ENCODE measurements at regions not wholly inside any gene's neighbourhood (a gene's known extent, or its start where the extent isn't known, plus 50 kb on each side); places are given as distances from the start of the nearest gene placed in this dataset.

GRCh38 chr2:12884713-12885282, 168.1 kb downstream of the TRIB2 start:
- no peaks in the 10 kb centered on the region for H4K20me1 ChIP-seq (ENCODE audit: insufficient read depth, low read length)
- no peaks in the 10 kb centered on the region for H3K9me3 ChIP-seq (ENCODE audit: low read depth, low read length)
- H3K79me2 ChIP-seq (ENCODE audit: insufficient read depth, low read length) = no peaks in the 10 kb centered on the region
- H3K4me3 ChIP-seq (ENCODE audit: insufficient read depth, low read length) = no peak overlapping the region
- DNase-seq (ENCODE audit: insufficient read length, low spot score, missing footprints) = peak; percentile 88
- H3K27ac ChIP-seq (ENCODE audit: low read depth, low read length) = peak overlapping the region; percentile 65
- H3K27me3 ChIP-seq (ENCODE audit: insufficient read depth, low read length) = no peaks in the 10 kb centered on the region
- H2AFZ ChIP-seq (ENCODE audit: low read length) = peak overlapping the region; percentile 32
- H3K4me1 ChIP-seq (ENCODE audit: insufficient read depth, low read length) = peaks cover 29% of the 10 kb centered on the region
- peak overlapping the region; percentile 29 for H3K4me2 ChIP-seq (ENCODE audit: insufficient read depth, low read length)
- no peaks in the 10 kb centered on the region for H3K36me3 ChIP-seq (ENCODE audit: insufficient read depth, low read length)
- no peak for TF ChIP-seq CTCF (IDR thresholded peaks at IDR 0.05; ENCODE audit: extremely low read depth, low read depth, low read length)

DNA sequence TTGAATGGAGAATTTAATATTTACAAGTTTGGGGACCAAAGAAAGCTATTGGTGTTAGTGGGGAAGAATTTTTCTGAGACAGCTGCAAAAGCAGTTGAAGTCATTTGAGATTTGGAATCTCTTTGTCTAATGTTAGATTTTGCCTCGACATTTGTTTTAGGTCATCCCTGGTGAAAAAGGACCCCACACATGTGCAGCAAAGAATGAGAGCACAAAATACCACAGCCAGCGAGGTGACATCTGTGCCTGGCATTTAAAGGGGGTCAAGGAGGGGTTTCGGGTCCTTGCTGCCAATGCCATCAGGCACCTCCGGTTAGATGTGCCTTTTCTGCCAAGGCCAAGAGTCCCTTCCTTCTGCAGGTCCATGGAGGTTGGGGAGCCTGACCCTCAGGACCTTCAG, 173.3 kb downstream of the TRIB2 start:
- H3K27ac ChIP-seq (ENCODE audit: low read depth, low read length) = no peak overlapping the region
- no peaks in the 10 kb centered on the region for H3K27me3 ChIP-seq (ENCODE audit: insufficient read depth, low read length)
- DNase-seq (ENCODE audit: insufficient read length, low spot score, missing footprints) = no peak
- no peaks in the 10 kb centered on the region for H3K36me3 ChIP-seq (ENCODE audit: insufficient read depth, low read length)
- no peak overlapping the region for H3K4me2 ChIP-seq (ENCODE audit: insufficient read depth, low read length)
- no peak for TF ChIP-seq CTCF (IDR thresholded peaks at IDR 0.05; ENCODE audit: extremely low read depth, low read depth, low read length)
- no peaks in the 10 kb centered on the region for H3K79me2 ChIP-seq (ENCODE audit: insufficient read depth, low read length)
- no peaks in the 10 kb centered on the region for H4K20me1 ChIP-seq (ENCODE audit: insufficient read depth, low read length)
- no peak overlapping the region for H2AFZ ChIP-seq (ENCODE audit: low read length)
- H3K4me1 ChIP-seq (ENCODE audit: insufficient read depth, low read length) = peaks cover 14% of the 10 kb centered on the region
- H3K9me3 ChIP-seq (ENCODE audit: low read depth, low read length) = no peaks in the 10 kb centered on the region
- H3K4me3 ChIP-seq (ENCODE audit: insufficient read depth, low read length) = no peak overlapping the region

- no peak overlapping the region for H3K4me3 ChIP-seq (ENCODE audit: insufficient read depth, low read length)
- no peaks in the 10 kb centered on the region for H3K79me2 ChIP-seq (ENCODE audit: insufficient read depth, low read length)
- H3K4me1 ChIP-seq (ENCODE audit: insufficient read depth, low read length) = peaks cover 9% of the 10 kb centered on the region
- no peaks in the 10 kb centered on the region for H3K36me3 ChIP-seq (ENCODE audit: insufficient read depth, low read length)
- no peaks in the 10 kb centered on the region for H3K9me3 ChIP-seq (ENCODE audit: low read depth, low read length)
- DNase-seq (ENCODE audit: insufficient read length, low spot score, missing footprints) = no peak
- no peak overlapping the region for H3K27ac ChIP-seq (ENCODE audit: low read depth, low read length)
- no peaks in the 10 kb centered on the region for H3K27me3 ChIP-seq (ENCODE audit: insufficient read depth, low read length)
- no peak for TF ChIP-seq CTCF (IDR thresholded peaks at IDR 0.05; ENCODE audit: extremely low read depth, low read depth, low read length)
- H3K4me2 ChIP-seq (ENCODE audit: insufficient read depth, low read length) = no peak overlapping the region
- no peak overlapping the region for H2AFZ ChIP-seq (ENCODE audit: low read length)
- H4K20me1 ChIP-seq (ENCODE audit: insufficient read depth, low read length) = no peaks in the 10 kb centered on the region
Measured at GRCh38 chr2:12890481-12890991, 173.8 kb downstream of the TRIB2 start.

DNA sequence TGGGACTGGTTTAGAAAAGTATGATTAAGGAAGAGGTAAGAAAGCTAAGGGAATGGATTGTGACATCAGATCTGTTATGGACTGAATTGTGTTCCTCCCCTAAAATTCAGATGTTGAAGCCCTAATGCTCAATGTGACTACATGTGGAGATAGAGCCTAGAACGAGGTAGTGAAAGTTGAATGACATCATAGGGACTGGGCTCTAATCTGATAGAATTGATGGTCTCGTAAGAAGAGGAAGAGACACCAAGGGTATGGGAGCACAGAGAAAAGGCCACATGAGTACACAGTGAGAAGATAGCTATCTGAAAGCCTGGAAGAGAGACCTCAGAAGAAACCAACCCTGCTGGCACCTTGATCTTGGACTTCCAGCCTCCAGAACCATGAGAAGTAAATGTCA, 178.3 kb downstream of the TRIB2 start:
- H3K4me1 ChIP-seq (ENCODE audit: insufficient read depth, low read length) = no peaks in the 10 kb centered on the region
- no peak for TF ChIP-seq CTCF (IDR thresholded peaks at IDR 0.05; ENCODE audit: extremely low read depth, low read depth, low read length)
- H2AFZ ChIP-seq (ENCODE audit: low read length) = no peak overlapping the region
- H3K27ac ChIP-seq (ENCODE audit: low read depth, low read length) = no peak overlapping the region
- no peak overlapping the region for H3K4me3 ChIP-seq (ENCODE audit: insufficient read depth, low read length)
- H3K4me2 ChIP-seq (ENCODE audit: insufficient read depth, low read length) = no peak overlapping the region
- no peaks in the 10 kb centered on the region for H3K36me3 ChIP-seq (ENCODE audit: insufficient read depth, low read length)
- H4K20me1 ChIP-seq (ENCODE audit: insufficient read depth, low read length) = no peaks in the 10 kb centered on the region
- no peak for DNase-seq (ENCODE audit: insufficient read length, low spot score, missing footprints)
- H3K9me3 ChIP-seq (ENCODE audit: low read depth, low read length) = no peaks in the 10 kb centered on the region
- no peaks in the 10 kb centered on the region for H3K79me2 ChIP-seq (ENCODE audit: insufficient read depth, low read length)
- H3K27me3 ChIP-seq (ENCODE audit: insufficient read depth, low read length) = no peaks in the 10 kb centered on the region
